Right lobe of liver (tissue), 4 donors: ENCODE measurements at regions not wholly inside any gene's neighbourhood (a gene's known extent, or its start where the extent isn't known, plus 50 kb on each side); places are given as distances from the start of the nearest gene placed in this dataset.

Experiments used
- POLR2A ChIP-seq: fragments of 450-650 bp; IDR thresholded peaks from one replicate; pipeline ENCODE4 v1.6.1; 2017; ENCODE audit warnings: antibody characterized with exemption, mild to moderate bottlenecking
- TF ChIP-seq, protein P1 (sequence below), 4 donors: fragments of 200-600 bp in 3 of 4; fragments of 450-650 bp in 1 of 4; IDR thresholded peaks; one replicate each; pipeline versions ENCODE4 v1.5.1 to v1.8.0; 2016 to 2022; ENCODE audit warnings: antibody characterized with exemption in 4 of 4, mild to moderate bottlenecking in 2 of 4
- donor health status: DM: no; HTN: no; CAD: no.
- donor health status: DM: no; HTN: no; CAD: no.
- donor health status: DM: no; HTN: yes; CAD: no.

DNA sequence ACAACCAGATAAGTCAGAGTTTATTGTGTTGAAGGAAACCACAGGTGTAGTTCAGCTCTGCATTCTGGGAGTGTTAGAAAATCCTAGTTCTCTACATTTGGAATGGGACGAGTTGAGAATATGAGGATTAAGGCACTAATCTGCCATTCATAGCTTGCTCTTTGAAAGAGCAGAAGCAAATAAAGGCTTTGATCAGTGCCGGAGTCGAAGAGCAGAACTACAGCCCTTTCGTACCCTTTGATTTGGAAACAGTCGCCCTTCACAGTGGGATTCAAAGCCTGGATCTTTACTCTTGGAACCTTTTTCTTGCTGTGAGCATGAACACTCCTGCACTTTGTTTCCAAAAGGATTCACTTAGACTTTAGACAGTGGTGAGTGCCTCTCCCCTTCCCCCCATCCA lies 523.9 kb upstream of the POU3F2 start:
- TF ChIP-seq, protein P1, sequence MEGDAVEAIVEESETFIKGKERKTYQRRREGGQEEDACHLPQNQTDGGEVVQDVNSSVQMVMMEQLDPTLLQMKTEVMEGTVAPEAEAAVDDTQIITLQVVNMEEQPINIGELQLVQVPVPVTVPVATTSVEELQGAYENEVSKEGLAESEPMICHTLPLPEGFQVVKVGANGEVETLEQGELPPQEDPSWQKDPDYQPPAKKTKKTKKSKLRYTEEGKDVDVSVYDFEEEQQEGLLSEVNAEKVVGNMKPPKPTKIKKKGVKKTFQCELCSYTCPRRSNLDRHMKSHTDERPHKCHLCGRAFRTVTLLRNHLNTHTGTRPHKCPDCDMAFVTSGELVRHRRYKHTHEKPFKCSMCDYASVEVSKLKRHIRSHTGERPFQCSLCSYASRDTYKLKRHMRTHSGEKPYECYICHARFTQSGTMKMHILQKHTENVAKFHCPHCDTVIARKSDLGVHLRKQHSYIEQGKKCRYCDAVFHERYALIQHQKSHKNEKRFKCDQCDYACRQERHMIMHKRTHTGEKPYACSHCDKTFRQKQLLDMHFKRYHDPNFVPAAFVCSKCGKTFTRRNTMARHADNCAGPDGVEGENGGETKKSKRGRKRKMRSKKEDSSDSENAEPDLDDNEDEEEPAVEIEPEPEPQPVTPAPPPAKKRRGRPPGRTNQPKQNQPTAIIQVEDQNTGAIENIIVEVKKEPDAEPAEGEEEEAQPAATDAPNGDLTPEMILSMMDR (IDR thresholded peaks at IDR 0.05), result no peak
- TF ChIP-seq POLR2A, result no peak
